Chondrocyte (in vitro differentiated cells): ENCODE measurements at regions not wholly inside any gene's neighbourhood (a gene's known extent, or its start where the extent isn't known, plus 50 kb on each side); places are given as distances from the start of the nearest gene placed in this dataset.
A peak's percentile ranks its signal among the peaks of the same experiment; 100 is the strongest.

Experiments used
- DNase-seq: peaks from one replicate; pipeline ENCODE4 v3.0.0; 2021; ENCODE audit warnings: mixed read lengths, low spot score
- H3K27ac Mint-ChIP-seq: one replicate; pipeline ENCODE4 v1.8.0; 2021; ENCODE audit warnings: mild to moderate bottlenecking, moderate library complexity, mixed read lengths; ENCODE audit not compliant: unreplicated experiment
- H3K27me3 Mint-ChIP-seq: 2 replicates; pipeline ENCODE4 v1.8.0; 2021; ENCODE audit warnings: low read depth, mixed read lengths
- H3K36me3 Mint-ChIP-seq: 2 replicates; pipeline ENCODE4 v1.8.0; 2021; ENCODE audit warnings: low read depth, mixed read lengths
- H3K4me1 Mint-ChIP-seq: 2 replicates; pipeline ENCODE4 v1.8.0; 2021; ENCODE audit warnings: low read depth, mild to moderate bottlenecking, mixed read lengths
- H3K4me3 Mint-ChIP-seq: one replicate; pipeline ENCODE4 v1.8.0; 2021; ENCODE audit warnings: mild to moderate bottlenecking, moderate library complexity, mixed read lengths; ENCODE audit not compliant: unreplicated experiment
- H3K9me3 Mint-ChIP-seq: 2 replicates; pipeline ENCODE4 v1.8.0; 2021; ENCODE audit warnings: low read depth, mixed read lengths
- TF ChIP-seq, protein P1 (sequence below): fragments of 200-600 bp; sonication (generic); IDR thresholded peaks from 2 replicates; pipeline ENCODE4 v1.5.0; 2021; ENCODE audit warnings: antibody characterized with exemption, mild to moderate bottlenecking, moderate library complexity

DNA sequence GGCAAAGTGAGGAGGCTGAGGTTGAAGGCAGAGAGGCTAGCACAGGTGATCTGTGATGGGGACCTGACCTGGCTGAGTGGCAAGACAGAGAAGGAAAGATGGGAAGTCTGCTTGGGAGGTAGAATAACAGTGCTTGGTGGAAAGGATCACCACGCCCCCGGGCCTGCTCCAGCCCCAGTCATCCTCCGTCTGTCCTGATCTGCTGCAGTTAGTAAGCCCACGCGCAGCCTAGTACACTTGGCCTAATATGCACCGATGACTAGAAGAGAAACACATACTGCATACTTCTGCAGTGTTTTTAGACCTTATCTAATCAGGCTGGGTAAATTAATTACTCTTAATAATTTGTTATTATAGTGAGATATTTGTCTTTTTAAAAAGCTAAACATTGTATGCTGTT, 103.7 kb upstream of the KLF3 start:
- H3K36me3 Mint-ChIP-seq = no peaks in the 10 kb centered on the region
- H3K4me3 Mint-ChIP-seq = no peak overlapping the region

DNA sequence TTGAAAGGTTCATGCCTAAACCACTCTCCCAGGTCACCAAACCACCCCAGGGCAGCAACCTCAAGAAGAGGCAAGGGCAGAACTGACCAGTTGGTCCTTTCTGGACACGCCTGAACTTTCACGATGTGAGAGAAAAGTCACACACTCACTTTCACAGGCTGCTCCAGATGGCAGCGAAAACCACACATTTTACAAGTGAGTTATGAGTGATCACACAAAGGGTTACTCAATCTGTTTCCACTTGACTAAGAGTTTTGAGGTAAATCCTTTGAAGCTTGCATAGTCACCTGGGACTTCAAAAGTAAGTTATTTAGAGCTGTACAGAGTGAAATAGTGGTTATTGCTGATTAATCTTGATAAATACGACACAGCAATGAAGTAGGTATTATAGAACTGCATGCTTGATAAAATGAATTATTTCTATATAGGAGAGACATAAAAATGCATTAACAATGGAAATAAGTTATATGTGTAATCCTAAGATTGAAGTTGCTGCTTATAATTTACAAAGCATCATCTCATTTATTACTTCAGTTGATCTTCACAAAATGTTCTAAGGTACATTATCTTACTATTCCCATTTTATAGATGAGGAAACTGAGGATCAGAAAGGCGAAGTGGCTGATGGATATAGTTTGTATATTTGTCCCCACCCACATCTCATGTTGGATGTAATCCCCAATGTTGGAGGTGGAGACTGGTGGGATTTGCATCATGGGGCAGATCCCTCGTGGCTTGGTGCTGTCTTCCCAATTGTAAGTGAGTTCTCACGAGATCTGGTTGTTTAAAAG, 103.0 kb upstream of the KLF3 start:
- Mint-ChIP-seq H3K4me1 (peaks cover 28% of the 10 kb centered on the region), H3K36me3 (no peaks in the 10 kb centered on the region), H3K27me3 (no peaks in the 10 kb centered on the region), H3K9me3 (peaks cover 4% of the 10 kb centered on the region), H3K27ac (no peak overlapping the region), H3K4me3 (no peak overlapping the region)
- no peak for DNase-seq
- TF ChIP-seq, protein P1, sequence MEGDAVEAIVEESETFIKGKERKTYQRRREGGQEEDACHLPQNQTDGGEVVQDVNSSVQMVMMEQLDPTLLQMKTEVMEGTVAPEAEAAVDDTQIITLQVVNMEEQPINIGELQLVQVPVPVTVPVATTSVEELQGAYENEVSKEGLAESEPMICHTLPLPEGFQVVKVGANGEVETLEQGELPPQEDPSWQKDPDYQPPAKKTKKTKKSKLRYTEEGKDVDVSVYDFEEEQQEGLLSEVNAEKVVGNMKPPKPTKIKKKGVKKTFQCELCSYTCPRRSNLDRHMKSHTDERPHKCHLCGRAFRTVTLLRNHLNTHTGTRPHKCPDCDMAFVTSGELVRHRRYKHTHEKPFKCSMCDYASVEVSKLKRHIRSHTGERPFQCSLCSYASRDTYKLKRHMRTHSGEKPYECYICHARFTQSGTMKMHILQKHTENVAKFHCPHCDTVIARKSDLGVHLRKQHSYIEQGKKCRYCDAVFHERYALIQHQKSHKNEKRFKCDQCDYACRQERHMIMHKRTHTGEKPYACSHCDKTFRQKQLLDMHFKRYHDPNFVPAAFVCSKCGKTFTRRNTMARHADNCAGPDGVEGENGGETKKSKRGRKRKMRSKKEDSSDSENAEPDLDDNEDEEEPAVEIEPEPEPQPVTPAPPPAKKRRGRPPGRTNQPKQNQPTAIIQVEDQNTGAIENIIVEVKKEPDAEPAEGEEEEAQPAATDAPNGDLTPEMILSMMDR = no peak

More for the DNA sequence above, 103.7 kb upstream of the KLF3 start:
- H3K4me1 Mint-ChIP-seq = peaks cover 22% of the 10 kb centered on the region
- DNase-seq = no peak
- peaks cover 10% of the 10 kb centered on the region for H3K9me3 Mint-ChIP-seq
- TF ChIP-seq, protein P1 = no peak
- H3K27me3 Mint-ChIP-seq = no peaks in the 10 kb centered on the region
- no peak overlapping the region for H3K27ac Mint-ChIP-seq

DNA sequence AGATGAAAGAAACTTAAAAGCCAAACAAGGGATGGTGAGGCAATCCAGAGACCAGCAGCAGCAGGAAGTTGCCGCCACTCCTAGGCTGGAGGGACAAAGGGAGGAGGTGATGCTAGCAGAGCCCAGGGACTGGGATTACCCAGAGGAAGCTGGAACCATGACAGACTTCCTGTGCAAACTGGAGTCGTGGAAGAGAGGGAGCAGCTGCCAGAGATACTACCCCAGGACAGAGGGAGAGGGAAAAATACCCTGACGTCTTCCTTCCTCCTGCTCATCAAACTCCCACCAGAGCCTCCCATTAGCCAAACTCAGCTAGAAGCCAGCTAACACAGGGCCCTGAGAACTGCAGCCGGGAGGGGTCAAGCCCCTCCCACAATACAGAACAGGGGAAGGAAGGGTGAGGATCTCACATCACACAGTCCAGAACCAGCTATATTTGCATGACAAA, 101.2 kb upstream of the KLF3 start:
- Mint-ChIP-seq H3K27me3 (no peaks in the 10 kb centered on the region), H3K36me3 (no peaks in the 10 kb centered on the region), H3K9me3 (no peaks in the 10 kb centered on the region), H3K4me1 (peaks cover 35% of the 10 kb centered on the region), H3K27ac (no peak overlapping the region), H3K4me3 (no peak overlapping the region)
- no peak for DNase-seq
- TF ChIP-seq, protein P1 = no peak

DNA sequence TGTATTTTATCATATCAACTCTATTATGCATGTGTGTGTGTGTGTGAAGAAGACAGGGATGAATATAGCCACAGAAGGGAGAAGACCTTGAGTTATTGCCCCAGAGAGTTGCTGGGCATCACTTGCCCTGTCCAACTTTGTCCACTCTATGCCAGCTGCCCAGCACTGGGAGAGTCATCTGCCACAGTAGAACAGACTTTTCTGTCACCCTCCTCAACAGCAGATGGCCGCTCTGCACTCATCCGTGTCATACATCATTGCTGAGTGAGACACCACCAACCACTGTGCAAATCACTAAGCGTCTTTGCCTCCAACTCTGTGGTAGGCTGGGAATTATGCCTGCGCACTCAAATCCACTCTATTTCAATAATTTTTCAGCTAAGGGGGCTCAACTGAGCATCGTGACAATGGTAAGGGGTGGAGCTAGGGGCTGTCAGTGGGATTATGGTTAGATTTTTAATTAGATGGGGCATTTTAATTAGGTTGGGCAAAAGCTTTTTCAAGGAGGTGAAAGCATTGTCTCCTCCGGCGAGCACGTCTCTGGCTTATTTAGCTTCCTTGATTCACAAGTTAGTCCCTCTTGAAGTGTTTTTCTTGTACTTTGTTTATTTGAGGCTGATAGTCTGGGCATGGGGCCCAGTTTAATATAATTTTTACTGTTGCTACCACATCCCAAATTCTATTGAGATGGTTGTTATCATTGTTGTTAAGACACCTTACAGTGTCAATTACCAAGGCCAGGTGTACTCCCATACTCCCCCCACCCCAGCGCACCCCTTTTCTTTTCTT, 100.1 kb upstream of the KLF3 start:
- Mint-ChIP-seq H3K36me3 (no peaks in the 10 kb centered on the region), H3K4me3 (no peak overlapping the region), H3K27me3 (no peaks in the 10 kb centered on the region), H3K9me3 (no peaks in the 10 kb centered on the region), H3K27ac (peak overlapping the region; percentile 1), H3K4me1 (peaks cover 35% of the 10 kb centered on the region)
- TF ChIP-seq, protein P1 = no peak
- no peak for DNase-seq
